NCI-H146 treated with DMSO at 0.1 percent for 48 hours (cell line): ENCODE measurements at regions not wholly inside any gene's neighbourhood (a gene's known extent, or its start where the extent isn't known, plus 50 kb on each side); places are given as distances from the start of the nearest gene placed in this dataset.
"Not testable (repeated sequence)": the region's sequence is repeated elsewhere in the genome, so short reads cannot be mapped to it uniquely, and the experiment has no call there.

ENCODE experiments used
- DNase-seq: peaks from one replicate; lab custom pipeline; 2025; ENCODE audit not compliant: unreplicated experiment; lab: John Stamatoyannopoulos, UW

DNA sequence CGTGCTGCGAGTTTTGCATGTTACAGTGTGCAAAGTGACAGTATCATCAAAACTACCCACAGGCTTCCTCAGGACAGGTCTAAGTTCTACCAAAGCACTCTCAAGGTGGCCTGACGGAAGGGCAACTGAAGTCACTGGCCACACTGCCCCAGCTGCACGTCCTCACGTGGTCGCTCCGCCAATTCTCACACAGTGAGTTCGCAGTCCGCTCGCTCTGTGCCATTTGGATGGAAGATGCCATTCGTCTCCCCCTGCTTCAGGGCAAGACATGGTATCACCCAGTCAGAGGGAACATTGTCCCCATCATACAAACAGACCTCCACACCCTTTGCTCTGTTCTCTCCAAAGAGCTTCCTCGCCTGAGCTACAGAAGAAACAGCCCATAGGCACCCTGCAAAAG lies 109.6 kb upstream of the COBL start:
- no peak for DNase-seq

DNA sequence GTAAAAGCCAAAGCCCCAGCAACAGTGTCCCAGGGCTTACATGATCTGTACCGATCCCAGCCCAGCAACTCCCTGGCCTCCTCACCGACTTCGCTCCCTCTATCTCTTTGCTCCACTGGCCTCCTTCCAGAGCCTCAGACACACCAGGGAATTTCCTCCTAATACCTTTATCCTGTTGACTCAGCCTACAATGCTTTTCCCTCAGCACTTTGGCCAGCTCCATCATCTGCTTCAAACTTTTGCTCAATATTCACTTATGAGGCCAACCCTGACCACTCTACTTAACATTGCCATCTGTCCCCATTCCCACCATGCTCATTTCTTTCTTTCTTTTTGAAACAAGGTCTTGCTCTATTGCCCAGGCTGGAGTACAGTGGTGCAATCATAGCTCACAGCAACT lies 93.3 kb upstream of the COBL start:
- not testable (repeated sequence) for DNase-seq

DNA sequence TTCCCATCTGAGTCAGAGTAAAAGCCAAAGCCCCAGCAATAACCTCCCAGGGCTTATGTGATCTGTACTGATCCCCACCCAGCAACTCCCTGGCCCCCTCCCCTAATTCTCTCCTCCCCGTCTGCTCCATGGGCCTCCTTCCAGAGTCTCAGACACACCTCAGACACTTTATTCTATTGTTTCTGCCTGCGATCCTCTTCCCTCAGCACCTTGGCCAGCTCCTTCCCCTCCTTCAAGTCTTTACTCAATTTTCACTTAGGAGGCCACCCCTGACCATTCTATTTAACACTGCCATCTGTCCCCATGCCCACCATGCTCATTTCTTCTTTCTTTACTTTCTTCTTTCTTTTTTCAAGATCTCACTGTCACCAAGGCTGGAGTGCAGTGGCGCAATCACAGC lies 81.0 kb upstream of the COBL start:
- not testable (repeated sequence) for DNase-seq

DNA sequence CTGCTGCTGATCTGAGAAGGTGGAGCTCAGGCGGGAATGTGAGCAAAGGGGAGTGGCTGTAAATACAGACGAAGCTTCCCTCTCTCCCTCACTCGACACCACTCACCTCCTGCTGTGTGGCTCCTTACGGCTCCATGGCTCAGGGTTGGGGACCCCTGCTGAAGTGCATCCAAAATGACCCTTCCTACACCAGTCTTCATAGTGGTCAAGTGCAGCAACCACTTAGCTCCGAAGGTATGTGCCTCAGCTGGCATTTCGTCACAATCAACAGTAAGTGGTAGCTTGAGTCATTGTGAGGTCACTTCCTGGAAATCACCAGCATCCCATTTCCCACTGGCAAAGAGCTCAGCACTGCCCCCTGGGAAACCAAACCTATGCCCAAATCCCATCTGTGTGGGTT lies 76.4 kb upstream of the COBL start:
- DNase-seq, result not testable (repeated sequence)

DNA sequence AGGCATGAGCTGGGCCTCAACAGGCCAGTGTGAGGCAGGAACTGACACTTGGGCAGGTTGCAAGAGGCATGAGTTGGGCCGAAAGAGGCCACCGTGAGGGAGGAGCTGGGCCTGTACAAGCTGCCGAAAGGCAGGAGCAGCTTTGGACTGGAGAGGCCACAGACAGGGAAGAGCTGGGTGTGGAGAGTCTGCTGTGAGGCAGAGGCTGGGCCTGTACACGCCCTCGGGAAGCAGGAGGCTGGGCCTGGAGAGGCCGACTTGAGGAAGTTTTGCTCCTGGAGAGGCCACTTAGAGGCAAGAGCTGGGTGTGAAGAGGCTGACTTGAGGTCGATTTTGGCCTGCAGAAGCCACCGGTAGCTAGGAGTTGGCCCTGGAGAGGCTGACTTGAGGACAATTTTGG lies 73.3 kb upstream of the COBL start:
- DNase-seq, result not testable (repeated sequence)

DNA sequence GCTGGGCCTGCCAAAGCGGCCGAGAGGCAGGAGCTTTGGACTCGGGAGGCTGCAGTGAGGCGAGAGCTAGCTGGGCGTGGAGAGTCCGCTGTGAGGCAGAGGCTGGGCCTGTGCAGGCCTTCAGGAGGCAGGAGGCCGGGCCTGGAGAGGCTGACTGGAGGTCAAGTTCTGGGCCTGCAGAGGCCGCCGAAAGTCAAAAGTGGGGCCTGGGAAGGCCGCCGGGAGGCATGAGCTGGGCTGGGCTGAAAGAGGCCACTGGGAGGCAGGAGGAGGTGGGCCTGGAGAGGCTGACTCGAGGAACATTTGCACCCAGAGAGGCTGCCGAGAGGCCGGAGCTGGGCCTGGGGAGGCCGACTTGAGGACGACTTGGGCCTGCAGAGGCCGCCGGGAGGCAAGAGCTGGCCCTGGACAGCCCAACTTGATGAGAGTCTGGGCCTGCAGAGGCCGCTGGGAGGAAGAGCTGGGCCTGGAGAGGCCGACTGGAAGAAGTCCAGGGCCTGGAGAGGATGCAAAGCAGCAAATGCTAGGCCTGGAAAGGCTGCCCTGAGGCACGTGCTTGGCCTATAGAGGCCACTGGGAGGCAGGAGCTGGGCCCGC lies 72.7 kb upstream of the COBL start:
- DNase-seq, result not testable (repeated sequence)

DNA sequence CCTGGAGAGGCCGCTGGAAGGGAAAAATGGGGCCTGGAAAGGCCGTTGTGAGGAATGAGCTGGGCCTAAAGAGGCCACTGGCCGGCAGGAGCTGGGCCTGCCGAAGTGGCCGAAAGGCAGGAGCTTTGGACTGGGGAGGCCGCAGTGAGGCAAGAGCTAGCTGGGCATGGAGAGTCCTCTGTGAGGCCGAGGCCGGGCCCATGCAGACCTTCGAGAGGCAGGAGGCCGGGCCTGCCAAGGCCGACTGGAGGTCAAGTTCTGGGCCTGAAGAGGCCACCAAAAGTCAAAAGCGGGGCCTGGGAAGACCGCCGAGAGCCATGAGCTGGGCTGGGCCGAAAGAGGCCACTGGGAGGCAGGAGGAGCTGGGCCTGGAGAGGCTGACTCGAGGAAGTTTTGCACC lies 71.6 kb upstream of the COBL start:
- DNase-seq, result not testable (repeated sequence)

DNA sequence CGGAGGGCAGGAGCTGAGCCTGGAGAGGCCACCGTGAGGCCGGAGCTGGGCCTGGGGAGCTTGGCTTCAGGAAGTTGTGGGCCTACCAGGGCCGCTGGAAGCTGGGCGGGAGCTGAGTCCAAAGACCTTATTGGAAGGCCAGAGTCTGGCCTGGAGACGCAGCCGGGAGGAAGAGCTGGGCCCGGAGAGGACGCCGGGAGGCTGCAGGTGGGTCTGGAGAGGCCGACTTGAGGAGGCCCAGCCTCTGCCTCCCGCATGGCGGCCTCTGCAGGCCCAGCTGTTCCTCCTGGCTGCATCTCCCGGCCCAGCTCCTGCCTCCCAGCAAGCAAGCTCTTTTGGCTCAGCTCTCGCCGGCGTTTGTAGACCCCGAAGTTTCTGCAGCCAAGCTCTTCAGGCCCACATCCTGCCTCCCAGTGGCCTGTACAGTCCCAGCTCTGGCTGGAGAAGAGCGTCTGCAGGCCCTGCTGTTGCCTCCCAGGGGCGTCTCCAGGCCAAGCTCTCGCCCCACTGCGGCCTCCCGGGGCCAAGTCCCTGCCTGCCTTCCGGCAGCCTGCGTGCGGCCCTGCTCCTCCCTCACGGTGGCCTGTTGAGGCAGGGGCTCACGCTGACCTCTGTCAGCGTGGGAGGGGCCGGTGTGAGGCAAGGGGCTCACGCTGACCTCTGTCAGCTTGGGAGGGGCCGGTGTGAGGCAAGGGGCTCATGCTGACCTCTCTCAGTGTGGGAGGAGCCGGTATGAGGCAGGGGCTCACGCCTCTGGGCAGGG lies 70.4 kb upstream of the COBL start:
- not testable (repeated sequence) for DNase-seq

DNA sequence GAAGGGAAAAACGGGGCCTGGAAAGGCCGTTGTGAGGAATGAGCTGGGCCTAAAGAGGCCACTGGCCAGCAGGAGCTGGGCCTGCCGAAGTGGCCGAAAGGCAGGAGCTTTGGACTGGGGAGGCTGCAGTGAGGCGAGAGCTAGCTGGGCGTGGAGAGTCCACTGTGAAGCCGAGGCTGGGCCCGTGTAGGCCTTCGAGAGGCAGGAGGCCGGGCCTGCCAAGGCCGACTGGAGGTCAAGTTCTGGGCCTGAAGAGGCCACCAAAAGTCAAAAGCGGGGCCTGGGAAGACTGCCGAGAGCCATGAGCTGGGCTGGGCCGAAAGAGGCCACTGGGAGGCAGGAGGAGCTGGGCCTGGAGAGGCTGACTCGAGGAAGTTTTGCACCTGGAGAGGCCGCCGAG lies 69.6 kb upstream of the COBL start:
- DNase-seq, result not testable (repeated sequence)

DNA sequence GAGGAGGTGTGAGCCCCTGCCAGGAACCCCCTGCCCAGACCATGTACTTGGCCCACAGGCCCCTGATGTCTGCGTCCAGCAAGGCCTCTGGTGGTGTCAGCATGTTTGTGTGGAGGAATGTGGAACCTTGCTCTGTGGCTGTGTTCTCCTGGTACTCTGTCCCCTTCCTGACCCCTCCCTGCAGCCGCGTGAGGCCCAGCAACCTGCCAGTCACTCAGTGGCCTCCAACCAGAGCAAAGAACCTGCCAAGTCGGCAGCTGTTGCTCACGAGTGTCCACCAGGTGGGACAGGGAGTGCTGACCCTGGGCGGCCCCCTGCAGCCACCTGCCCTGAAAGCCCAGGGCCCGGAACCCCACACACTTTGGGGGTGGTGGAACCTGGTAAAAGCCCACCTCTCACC lies 65.6 kb upstream of the COBL start:
- not testable (repeated sequence) for DNase-seq

DNA sequence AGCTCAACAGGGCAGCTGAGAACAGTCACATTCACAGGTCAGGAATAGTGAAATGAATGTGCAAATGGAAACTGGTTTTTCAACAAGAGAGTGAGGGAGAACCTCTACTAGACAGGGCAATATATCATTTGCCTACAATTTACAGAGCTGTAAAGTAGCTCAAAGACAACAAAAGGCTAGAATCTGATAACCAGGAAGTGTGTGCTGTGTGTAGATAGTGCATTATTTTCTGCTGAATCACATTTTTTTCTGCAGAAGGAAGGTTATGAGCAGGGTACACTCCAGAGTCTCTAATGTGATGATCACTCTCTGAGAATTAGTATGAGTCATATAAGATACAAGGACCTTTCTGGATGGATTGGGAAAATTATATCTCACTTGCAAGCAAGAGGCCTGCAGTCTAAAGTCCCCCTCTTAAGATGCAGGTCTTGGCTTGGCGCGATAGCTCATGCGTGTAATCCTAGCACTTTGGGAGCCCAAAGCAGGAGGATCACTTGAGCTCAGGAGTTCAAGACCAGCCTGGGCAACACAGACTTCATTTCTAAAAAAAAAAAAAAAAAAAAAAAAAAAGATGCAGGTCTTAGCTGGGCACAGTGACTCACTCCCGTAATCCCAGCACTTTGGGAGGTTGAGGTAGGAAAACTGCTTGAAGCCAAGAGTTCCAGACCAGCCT lies 59.9 kb upstream of the COBL start:
- DNase-seq, result peak; percentile 31

DNA sequence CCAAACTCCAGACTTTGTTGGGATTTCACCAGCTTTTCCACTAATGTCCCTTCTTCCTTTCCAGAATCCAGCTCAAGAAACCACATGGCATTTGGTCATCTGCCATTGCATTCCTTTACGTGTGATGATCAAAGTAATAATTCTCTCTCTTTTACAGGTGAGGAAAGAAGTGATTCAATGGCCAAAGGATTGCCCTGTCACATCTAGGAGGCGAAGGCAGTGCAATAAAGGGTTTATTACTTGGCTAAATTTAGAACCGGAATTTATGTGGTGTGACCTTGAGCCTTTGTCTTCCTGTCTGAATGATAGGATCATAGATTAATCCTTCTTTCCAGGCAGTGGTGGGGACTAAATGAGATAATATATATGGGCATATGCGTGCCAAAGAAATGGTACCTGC lies 58.3 kb upstream of the COBL start:
- no peak for DNase-seq

DNA sequence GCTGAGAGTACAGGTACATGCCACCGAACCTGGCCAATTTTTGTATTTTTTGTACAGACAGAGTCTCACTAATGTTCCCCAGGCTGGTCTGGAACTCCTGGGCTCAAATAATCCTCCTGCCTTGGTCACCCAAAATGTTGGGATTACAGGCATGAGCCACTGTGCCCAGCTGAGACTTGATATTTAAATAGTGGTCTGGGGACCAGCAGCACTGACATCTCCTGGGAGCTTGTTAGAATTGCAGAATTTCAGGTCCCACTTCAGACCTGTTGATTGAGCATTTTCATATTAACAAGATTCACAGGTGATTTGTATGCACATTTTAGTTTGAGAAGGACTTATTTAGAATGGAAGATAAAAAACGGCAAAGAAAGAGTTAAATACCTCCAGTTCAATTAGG lies 57.0 kb upstream of the COBL start:
- not testable (repeated sequence) for DNase-seq

DNA sequence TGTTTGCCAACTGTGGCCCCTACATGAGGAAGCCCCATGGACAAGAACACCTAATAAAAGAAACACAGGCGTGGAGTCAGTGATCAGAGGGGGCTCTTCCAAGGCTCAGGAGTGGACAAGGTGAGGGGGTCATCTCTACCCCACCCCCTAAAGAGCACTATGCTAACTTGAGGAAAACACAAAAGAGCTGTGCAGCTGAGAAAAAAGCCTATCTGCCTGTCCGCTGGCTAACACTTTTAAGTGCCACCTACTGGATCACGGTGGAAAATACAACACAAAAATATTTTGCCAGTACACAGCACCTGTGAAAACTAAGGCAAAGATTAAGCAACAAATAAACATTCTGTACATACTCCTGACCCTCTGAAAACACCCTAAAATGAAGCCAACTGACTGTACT lies 53.1 kb upstream of the COBL start:
- peak; percentile 37 for DNase-seq

DNA sequence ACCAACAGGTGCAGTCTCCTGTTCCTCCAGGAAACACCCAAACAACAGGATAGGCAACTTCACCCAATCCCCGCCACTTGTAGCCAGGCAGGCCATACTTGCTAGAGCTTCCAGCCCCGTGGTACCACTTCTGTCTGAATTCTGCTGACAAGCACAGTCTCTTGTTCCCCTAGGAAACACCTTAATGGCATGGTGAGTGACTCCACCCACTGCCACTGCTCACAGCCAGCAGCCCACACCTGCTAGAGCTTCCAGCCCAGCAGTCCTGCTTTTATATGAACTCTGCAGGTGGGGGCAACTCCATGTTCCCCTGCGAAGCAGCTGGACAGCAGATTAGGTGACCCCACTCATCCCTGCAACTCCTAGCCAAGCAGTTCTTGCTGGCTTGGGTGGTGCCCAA lies 52.6 kb upstream of the COBL start:
- DNase-seq, result peak; percentile 59

DNA sequence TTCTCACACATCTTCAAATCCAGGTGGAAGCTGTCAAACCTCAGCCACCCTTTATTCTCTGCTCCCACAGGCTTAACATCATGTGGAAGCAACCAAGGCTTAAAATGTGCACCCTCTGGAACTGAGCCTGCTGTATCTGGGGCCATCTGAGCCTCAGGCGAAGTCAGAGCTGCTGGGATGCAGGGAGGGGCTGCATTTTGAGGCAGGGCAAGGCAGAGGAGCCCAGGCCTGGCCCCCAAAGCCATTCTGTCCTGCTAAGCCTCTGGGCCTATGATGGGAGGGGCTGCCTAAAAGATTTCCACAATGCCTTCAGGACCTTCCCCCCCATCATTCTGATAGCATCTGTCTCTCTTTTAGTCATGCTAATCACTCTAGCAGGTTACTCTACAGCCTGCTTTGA lies 51.7 kb upstream of the COBL start:
- no peak for DNase-seq

DNA sequence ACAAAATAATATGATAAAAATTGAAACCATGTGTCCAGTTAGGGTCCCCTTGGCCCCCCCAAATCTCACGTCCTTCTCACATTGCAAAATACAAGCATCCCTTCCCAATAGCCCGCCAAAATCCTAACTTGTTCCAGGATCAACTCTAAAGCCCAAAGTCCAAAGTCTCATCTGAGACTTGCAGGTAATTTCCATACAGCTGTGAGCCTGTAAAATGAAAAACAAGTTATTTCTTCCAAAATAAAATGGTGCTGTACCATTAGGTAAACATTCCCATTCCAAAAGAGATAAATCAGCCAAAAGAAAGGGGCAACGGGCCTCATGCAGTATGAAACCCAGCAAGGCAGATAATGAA lies 51.0 kb upstream of the COBL start:
- no peak for DNase-seq

DNA sequence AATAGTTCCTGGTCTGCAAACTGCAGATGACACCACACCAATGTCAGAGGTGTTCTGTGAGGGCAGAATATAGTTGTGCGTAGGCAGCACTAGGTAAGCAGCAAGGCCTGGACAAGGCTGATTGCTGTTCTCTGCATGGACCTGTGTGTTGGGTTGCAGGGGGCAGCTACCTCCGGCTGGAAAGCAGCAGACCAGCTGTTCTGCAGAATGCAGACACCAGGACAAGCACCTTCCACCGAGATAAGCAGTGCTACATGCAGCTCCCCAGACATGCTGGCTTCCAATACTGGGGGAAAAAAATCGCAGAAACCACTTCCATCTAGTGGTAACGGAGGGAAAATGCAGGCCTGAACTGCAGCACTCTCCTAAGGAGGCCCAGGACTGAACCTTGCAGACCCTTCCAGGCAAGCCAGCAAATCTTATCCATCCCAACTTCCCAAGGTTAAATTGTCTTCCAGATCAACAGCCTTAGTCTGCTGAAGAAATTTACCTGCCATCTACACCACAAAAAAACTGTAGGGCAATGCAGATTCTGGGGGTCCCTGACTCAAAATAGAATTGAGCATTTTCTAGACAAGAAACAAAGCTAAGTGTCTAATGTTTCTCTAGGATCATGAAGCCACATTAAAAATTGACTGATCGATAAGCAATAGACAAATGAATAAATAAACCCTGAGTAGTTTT lies 50.5 kb upstream of the COBL start:
- peak; percentile 54 for DNase-seq
